GM12865 (cell line): ENCODE measurements at regions not wholly inside any gene's neighbourhood (a gene's known extent, or its start where the extent isn't known, plus 50 kb on each side); places are given as distances from the start of the nearest gene placed in this dataset.

ENCODE experiments used
- DNase-seq: peaks from one replicate; pipeline ENCODE4 v3.0.0; 2010; ENCODE audit warnings: low read depth
- H3K4me3 ChIP-seq: 2 replicates; pipeline ENCODE4 v1.5.1; 2011; ENCODE audit warnings: mild to moderate bottlenecking, low read depth, low read length, control low read depth
- CTCF ChIP-seq: IDR thresholded peaks from 2 replicates; pipeline ENCODE4 v1.5.1; 2011; ENCODE audit warnings: low read length, control low read depth, low read depth, inconsistent platforms; ENCODE audit not compliant: insufficient read depth; ENCODE audit errors: missing control alignments

DNA sequence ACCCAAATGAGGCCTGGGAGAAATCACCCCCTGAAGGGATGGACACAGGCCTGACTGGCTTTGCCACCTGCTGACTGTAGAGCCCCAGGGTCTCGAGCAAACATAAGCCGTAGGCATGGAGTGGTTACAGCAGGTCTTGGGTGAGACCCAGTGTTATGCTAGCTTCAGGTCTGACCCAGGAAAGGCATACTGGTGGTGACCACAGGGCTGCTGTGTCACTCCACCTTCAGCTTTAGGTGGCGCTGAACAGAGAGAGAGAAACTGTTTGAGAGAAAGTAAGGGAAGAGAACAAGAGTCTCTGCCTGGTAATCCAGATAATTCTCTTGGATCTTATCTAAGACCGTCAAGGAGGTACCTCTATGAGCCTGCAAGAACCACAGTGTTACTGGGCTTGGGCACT lies 1544.2 kb upstream of the TMEFF2 start:
- no peak for DNase-seq
- TF ChIP-seq CTCF, result no peak
- no peak overlapping the region for H3K4me3 ChIP-seq

- DNase-seq, result no peak
- no peak overlapping the region for H3K4me3 ChIP-seq
- no peak for TF ChIP-seq CTCF
Observed at GRCh38 chr2:193712912-193713311, 1518.2 kb upstream of the TMEFF2 start.

DNA sequence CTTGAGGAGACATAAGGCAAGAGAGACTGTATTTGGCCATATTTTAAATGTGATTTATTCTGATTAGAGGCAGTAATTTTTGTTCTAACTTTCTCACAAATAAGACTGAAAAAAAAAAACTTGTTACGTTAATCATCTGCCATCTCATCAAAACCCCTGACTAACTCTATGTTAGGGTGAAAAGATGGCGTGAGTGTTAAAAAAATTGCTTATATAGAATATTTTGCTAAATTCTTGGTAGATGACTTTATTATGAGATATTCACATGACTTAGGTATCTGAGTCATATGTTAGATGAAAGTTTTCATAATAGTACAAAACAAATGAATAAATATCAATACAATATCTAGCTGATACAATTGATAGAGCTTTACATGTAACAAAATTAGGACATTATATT lies 1508.7 kb upstream of the TMEFF2 start:
- no peak for TF ChIP-seq CTCF
- no peak overlapping the region for H3K4me3 ChIP-seq
- DNase-seq, result no peak

GRCh38 chr2:193701484-193701883 lies 1506.8 kb upstream of the TMEFF2 start:
- no peak for TF ChIP-seq CTCF
- H3K4me3 ChIP-seq, result no peak overlapping the region
- no peak for DNase-seq

- DNase-seq, result peak; percentile 30
- TF ChIP-seq CTCF, result peak; percentile 23
- no peak overlapping the region for H3K4me3 ChIP-seq
Observed at GRCh38 chr2:193695367-193695766, 1500.6 kb upstream of the TMEFF2 start.

DNA sequence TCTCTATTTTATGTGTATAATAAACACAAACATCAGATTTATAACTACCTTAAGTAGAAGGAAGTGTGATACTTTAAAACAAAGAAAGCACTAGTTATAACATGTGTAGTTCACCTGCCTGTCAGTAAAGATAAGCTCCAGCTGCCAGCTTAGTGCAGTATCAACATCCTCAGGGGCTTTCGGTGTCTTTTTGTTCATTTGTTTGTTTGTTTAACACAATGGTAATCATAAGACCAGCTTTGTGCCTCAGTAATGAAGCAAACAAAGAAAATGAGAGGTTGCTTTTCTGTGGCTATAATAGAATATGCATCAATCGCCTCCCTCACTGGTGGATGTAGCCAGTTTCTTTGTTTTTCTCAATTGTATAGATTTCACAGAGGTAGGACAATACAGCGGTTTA lies 1499.0 kb upstream of the TMEFF2 start:
- no peak overlapping the region for H3K4me3 ChIP-seq
- no peak for TF ChIP-seq CTCF
- no peak for DNase-seq

GRCh38 chr2:193690572-193690971 lies 1495.8 kb upstream of the TMEFF2 start:
- DNase-seq, result no peak
- TF ChIP-seq CTCF, result no peak
- no peak overlapping the region for H3K4me3 ChIP-seq
